ENCODE measurements at regions not wholly inside any gene's neighbourhood (a gene's known extent, or its start where the extent isn't known, plus 50 kb on each side); places are given as distances from the start of the nearest gene placed in this dataset.

- no peak for DNase-seq
- H3K36me3 ChIP-seq: no peaks in the 10 kb centered on the region
- H3K9me3 ChIP-seq: no peaks in the 10 kb centered on the region
- 65 to 78% methylated on average over 2 of the region's 2 CpGs for WGBS, 2 donors
- H3K27me3 ChIP-seq: no peaks in the 10 kb centered on the region
- H3K4me3 ChIP-seq: no peak overlapping the region
- H3K27ac ChIP-seq: no peak overlapping the region
- intact Hi-C loops (cut with DNase I): no loop called here
- TF ChIP-seq CTCF (IDR thresholded peaks at IDR 0.05) (no peak), POLR2A (IDR thresholded peaks at IDR 0.05) (no peak)
- no peaks in the 10 kb centered on the region for H3K4me1 ChIP-seq
Measured at GRCh38 chr7:25503306-25503705, 275.0 kb upstream of the NPVF start.

- H3K9me3 ChIP-seq: no peaks in the 10 kb centered on the region
- H3K27ac ChIP-seq: no peak overlapping the region
- no peak overlapping the region for H3K4me3 ChIP-seq
- no peak for DNase-seq
- H3K4me1 ChIP-seq: no peaks in the 10 kb centered on the region
- H3K36me3 ChIP-seq: no peaks in the 10 kb centered on the region
- TF ChIP-seq CTCF (IDR thresholded peaks at IDR 0.05) (no peak), POLR2A (IDR thresholded peaks at IDR 0.05) (no peak)
- no peaks in the 10 kb centered on the region for H3K27me3 ChIP-seq
- intact Hi-C loops (cut with DNase I): no loop called here
- WGBS, 2 donors: 75 to 77% methylated on average over 5 of the region's 5 CpGs
Measured at GRCh38 chr7:25512061-25512687, 283.9 kb upstream of the NPVF start.

GRCh38 chr7:25515633-25516275 lies 287.5 kb upstream of the NPVF start:
- H3K27ac ChIP-seq: no peak overlapping the region
- H3K36me3 ChIP-seq: no peaks in the 10 kb centered on the region
- H3K4me1 ChIP-seq: no peaks in the 10 kb centered on the region
- no peak for DNase-seq
- no peak overlapping the region for H3K4me3 ChIP-seq
- intact Hi-C loops (cut with DNase I): no loop called here
- 83 to 93% methylated on average over 1 of the region's 1 CpG for WGBS, 2 donors
- H3K9me3 ChIP-seq: no peaks in the 10 kb centered on the region
- TF ChIP-seq POLR2A (IDR thresholded peaks at IDR 0.05) (no peak), CTCF (IDR thresholded peaks at IDR 0.05) (no peak)
- H3K27me3 ChIP-seq: no peaks in the 10 kb centered on the region

GRCh38 chr7:25517906-25518305 lies 289.6 kb upstream of the NPVF start:
- Histone ChIP-seq H3K36me3 (no peaks in the 10 kb centered on the region), H3K27me3 (no peaks in the 10 kb centered on the region), H3K9me3 (no peaks in the 10 kb centered on the region), H3K4me1 (no peaks in the 10 kb centered on the region), H3K4me3 (no peak overlapping the region), H3K27ac (no peak overlapping the region)
- TF ChIP-seq POLR2A (IDR thresholded peaks at IDR 0.05): no peak
- TF ChIP-seq CTCF (IDR thresholded peaks at IDR 0.05): no peak
- DNase-seq: no peak
- intact Hi-C loops (cut with DNase I): no loop called here
- WGBS, 2 donors: 100% methylated on average over 1 of the region's 2 CpGs; no CpG with 5 or more reads in 1 of the 2 donors

- no peak for DNase-seq
- Histone ChIP-seq H3K27me3 (no peaks in the 10 kb centered on the region), H3K36me3 (no peaks in the 10 kb centered on the region), H3K9me3 (no peaks in the 10 kb centered on the region), H3K4me3 (no peak overlapping the region), H3K27ac (no peak overlapping the region), H3K4me1 (no peaks in the 10 kb centered on the region)
- WGBS, 2 donors: 52 to 67% methylated on average over 2 to 5 of the region's 5 CpGs
- TF ChIP-seq POLR2A (IDR thresholded peaks at IDR 0.05): no peak
- TF ChIP-seq CTCF (IDR thresholded peaks at IDR 0.05): no peak
- intact Hi-C loops (cut with DNase I): no loop called here
Measured at GRCh38 chr7:25520017-25520416, 291.7 kb upstream of the NPVF start.
